Activated CD4-positive, alpha-beta memory T cell treated with anti-CD3 and anti-CD28 coated beads for 36 hours (primary cell): ENCODE measurements at regions not wholly inside any gene's neighbourhood (a gene's known extent, or its start where the extent isn't known, plus 50 kb on each side); places are given as distances from the start of the nearest gene placed in this dataset.

Experiments
- CTCF ChIA-PET: fragments of 350-600 bp; sonication (Branson Sonifier 250); formaldehyde crosslinking; loops from one replicate; lab custom pipeline; 2021; ENCODE audit warnings: antibody characterized with exemption, inconsistent platforms; lab: Charles Lee
- POLR2A ChIA-PET: fragments of 350-600 bp; sonication (Branson Sonifier 250); formaldehyde crosslinking; loops from one replicate; lab custom pipeline; 2021; ENCODE audit warnings: antibody characterized with exemption; lab: Charles Lee
- DNase-seq: peaks from one replicate; pipeline ENCODE4 v3.0.0-alpha.2; 2020
- H3K27ac Mint-ChIP-seq: one replicate; pipeline ENCODE4 v1.8.0; 2021; ENCODE audit warnings: mixed read lengths
- H3K27me3 Mint-ChIP-seq: one replicate; pipeline ENCODE4 v1.8.0; 2021; ENCODE audit warnings: mixed read lengths
- H3K36me3 Mint-ChIP-seq: one replicate; pipeline ENCODE4 v1.8.0; 2021; ENCODE audit warnings: mixed read lengths
- H3K4me1 Mint-ChIP-seq: one replicate; pipeline ENCODE4 v1.8.0; 2021; ENCODE audit warnings: low read depth, mixed read lengths
- H3K4me3 Mint-ChIP-seq: one replicate; pipeline ENCODE4 v1.8.0; 2021; ENCODE audit warnings: mild to moderate bottlenecking, mixed read lengths
- H3K9me3 Mint-ChIP-seq: one replicate; pipeline ENCODE4 v1.8.0; 2021; ENCODE audit warnings: mixed read lengths
- intact Hi-C: fragments of 100-400 bp; cut with micrococcal nuclease; formaldehyde crosslinking; loops from one replicate; pipeline ENCODE4 v1.15.1; 2023

- Mint-ChIP-seq H3K27ac (no peak overlapping the region), H3K4me1 (no peaks in the 10 kb centered on the region), H3K4me3 (no peak overlapping the region), H3K9me3 (peaks cover 3% of the 10 kb centered on the region), H3K27me3 (no peaks in the 10 kb centered on the region), H3K36me3 (no peaks in the 10 kb centered on the region)
- ChIA-PET CTCF (no interaction called here), POLR2A (no interaction called here)
- intact Hi-C loops = no loop called here
- DNase-seq = no peak
Observed at GRCh38 chr9:85244856-85245255, 496.9 kb downstream of the AGTPBP1 start.

DNA sequence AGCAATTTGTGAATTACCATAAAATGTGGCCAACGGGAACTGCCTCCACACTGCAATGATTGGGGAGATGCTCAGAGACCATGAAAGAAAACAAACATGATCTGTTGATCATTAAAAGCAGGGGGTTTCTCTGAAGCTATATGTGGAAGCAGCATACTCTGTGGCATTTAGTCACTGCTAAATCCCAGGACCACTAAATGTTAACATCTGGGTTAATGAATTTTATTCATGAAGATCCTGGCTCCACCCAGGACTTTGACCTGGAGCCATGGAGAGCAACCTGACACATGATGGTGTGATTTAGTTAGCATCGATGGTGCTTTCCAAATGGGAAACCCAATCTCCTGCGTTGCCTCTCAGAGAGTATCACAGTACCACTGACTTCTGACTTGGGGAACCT, 497.8 kb downstream of the AGTPBP1 start:
- no peaks in the 10 kb centered on the region for H3K36me3 Mint-ChIP-seq
- peaks cover 7% of the 10 kb centered on the region for H3K9me3 Mint-ChIP-seq
- no peaks in the 10 kb centered on the region for H3K4me1 Mint-ChIP-seq
- intact Hi-C loops = no loop called here
- H3K27me3 Mint-ChIP-seq = no peaks in the 10 kb centered on the region
- no peak overlapping the region for H3K27ac Mint-ChIP-seq
- ChIA-PET CTCF (no interaction called here), POLR2A (no interaction called here)
- H3K4me3 Mint-ChIP-seq = no peak overlapping the region
- DNase-seq = no peak

DNA sequence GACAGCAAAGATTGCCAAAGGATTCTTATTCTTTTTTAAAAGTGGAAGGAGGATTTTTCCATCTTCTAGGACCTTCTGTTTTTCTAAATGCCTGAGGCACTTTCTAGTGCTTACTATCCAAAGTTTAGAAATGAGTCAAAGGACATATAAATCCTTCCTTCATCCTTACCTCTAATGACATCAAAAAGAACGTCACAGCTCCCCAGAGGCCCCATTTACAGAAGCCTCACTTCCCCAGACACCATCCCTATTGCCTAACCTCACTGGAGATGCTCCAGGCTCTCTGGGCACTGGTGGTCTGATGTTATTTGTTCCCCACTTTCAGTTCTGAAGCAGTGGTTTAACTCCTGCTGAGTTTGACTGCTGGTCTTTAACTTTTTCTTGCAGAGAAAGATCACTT, 504.3 kb downstream of the AGTPBP1 start:
- Mint-ChIP-seq H3K4me3 (no peak overlapping the region), H3K4me1 (no peaks in the 10 kb centered on the region), H3K27ac (no peak overlapping the region), H3K36me3 (no peaks in the 10 kb centered on the region), H3K27me3 (no peaks in the 10 kb centered on the region), H3K9me3 (peaks cover 7% of the 10 kb centered on the region)
- POLR2A ChIA-PET = no interaction called here
- no peak for DNase-seq
- CTCF ChIA-PET = no interaction called here
- intact Hi-C loops = no loop called here

GRCh38 chr9:85230081-85230480, 511.7 kb downstream of the AGTPBP1 start:
- intact Hi-C loops = no loop called here
- DNase-seq = no peak
- no peaks in the 10 kb centered on the region for H3K27me3 Mint-ChIP-seq

DNA sequence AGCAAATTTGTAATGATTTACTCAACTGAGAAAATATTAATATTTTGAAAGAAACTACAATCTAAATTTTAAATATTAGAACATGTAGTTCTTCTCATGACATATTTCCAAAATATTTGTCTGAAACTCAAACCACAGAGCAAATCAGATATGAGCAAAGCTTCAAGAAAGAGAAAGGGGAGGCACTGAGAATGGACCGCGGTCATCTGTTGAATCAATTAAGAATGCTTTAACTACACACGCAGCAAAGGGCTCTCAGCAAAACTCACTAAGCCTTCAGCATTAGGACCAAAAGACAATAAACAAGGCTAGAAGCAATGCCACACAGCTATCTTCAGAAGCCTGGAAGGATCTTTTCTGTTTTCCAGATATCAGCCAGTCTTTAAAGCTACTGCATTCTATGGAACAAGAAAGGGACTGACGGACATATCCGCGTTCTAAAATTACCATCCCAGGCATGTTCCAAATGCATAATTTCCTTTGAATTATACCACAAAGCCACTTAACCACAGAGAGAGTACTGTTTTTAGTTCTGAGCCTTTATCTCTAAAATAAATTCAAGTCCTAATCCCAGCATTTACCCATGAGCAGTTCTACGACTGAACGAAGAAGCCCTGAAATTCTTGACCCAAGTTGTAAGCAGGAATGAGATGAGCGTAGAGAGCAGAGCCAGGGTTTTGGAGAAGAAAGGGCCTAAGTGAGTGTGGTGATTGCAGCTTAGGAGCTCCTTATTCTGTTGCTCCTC, 513.5 kb downstream of the AGTPBP1 start:
- Mint-ChIP-seq H3K27me3 (no peaks in the 10 kb centered on the region), H3K9me3 (no peaks in the 10 kb centered on the region), H3K4me1 (no peaks in the 10 kb centered on the region), H3K36me3 (no peaks in the 10 kb centered on the region), H3K27ac (no peak overlapping the region), H3K4me3 (no peak overlapping the region)
- ChIA-PET CTCF (no interaction called here), POLR2A (no interaction called here)
- DNase-seq = no peak
- intact Hi-C loops = no loop called here

More at GRCh38 chr9:85230081-85230480, 511.7 kb downstream of the AGTPBP1 start:
- Mint-ChIP-seq H3K9me3 (no peaks in the 10 kb centered on the region), H3K4me3 (no peak overlapping the region), H3K27ac (no peak overlapping the region), H3K36me3 (no peaks in the 10 kb centered on the region), H3K4me1 (no peaks in the 10 kb centered on the region)
- ChIA-PET CTCF (no interaction called here), POLR2A (no interaction called here)

DNA sequence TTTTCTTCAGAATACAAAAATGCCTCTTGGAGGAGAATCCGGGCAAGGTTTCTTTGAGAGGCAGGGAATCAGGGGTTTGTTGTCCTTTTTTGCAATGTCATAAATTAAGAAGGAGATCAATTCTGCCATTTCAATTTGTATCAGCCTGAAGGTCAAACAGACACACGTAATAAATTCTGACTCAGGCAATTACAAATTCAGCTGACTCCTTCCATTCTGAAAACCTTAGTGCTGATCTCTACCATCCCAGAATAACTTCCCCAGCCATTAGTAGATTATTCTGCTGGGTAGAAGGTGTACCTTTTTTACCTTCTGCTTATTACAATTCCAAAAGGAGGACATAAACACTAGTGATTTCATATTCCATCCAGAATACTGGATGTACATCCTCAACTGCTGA, 516.6 kb downstream of the AGTPBP1 start:
- H3K9me3 Mint-ChIP-seq = no peaks in the 10 kb centered on the region
- H3K36me3 Mint-ChIP-seq = no peaks in the 10 kb centered on the region
- intact Hi-C loops = no loop called here
- POLR2A ChIA-PET = no interaction called here
- no peak for DNase-seq
- CTCF ChIA-PET = interaction anchor here (0.6 to 0.7 kb wide), 2 partner anchors 102 to 173 kb away, joined by 3 to 4 read pairs; no protein-coding TSS in a partner anchor
- H3K27ac Mint-ChIP-seq = no peak overlapping the region
- H3K4me3 Mint-ChIP-seq = no peak overlapping the region
- no peaks in the 10 kb centered on the region for H3K27me3 Mint-ChIP-seq
- H3K4me1 Mint-ChIP-seq = no peaks in the 10 kb centered on the region

- Mint-ChIP-seq H3K36me3 (no peaks in the 10 kb centered on the region), H3K4me1 (no peaks in the 10 kb centered on the region), H3K27me3 (no peaks in the 10 kb centered on the region), H3K27ac (no peak overlapping the region), H3K9me3 (no peaks in the 10 kb centered on the region), H3K4me3 (no peak overlapping the region)
- intact Hi-C loops = no loop called here
- POLR2A ChIA-PET = no interaction called here
- CTCF ChIA-PET = interaction anchor here (0.6 kb wide), 1 partner anchor 102 kb away, joined by 4 read pairs; no protein-coding TSS in a partner anchor
- DNase-seq = no peak
Observed at GRCh38 chr9:85224729-85225128, 517.0 kb downstream of the AGTPBP1 start.

- DNase-seq = no peak
- intact Hi-C loops = no loop called here
- Mint-ChIP-seq H3K27ac (no peak overlapping the region), H3K9me3 (no peaks in the 10 kb centered on the region), H3K27me3 (no peaks in the 10 kb centered on the region), H3K36me3 (no peaks in the 10 kb centered on the region), H3K4me3 (no peak overlapping the region), H3K4me1 (no peaks in the 10 kb centered on the region)
- ChIA-PET CTCF (no interaction called here), POLR2A (no interaction called here)
Observed at GRCh38 chr9:85224301-85224700, 517.5 kb downstream of the AGTPBP1 start.

GRCh38 chr9:85223506-85224125, 518.1 kb downstream of the AGTPBP1 start:
- ChIA-PET POLR2A (no interaction called here), CTCF (no interaction called here)
- no peaks in the 10 kb centered on the region for H3K27me3 Mint-ChIP-seq
- no peaks in the 10 kb centered on the region for H3K9me3 Mint-ChIP-seq
- no peaks in the 10 kb centered on the region for H3K4me1 Mint-ChIP-seq
- H3K36me3 Mint-ChIP-seq = no peaks in the 10 kb centered on the region
- DNase-seq = no peak
- H3K4me3 Mint-ChIP-seq = no peak overlapping the region
- no peak overlapping the region for H3K27ac Mint-ChIP-seq
- intact Hi-C loops = no loop called here

DNA sequence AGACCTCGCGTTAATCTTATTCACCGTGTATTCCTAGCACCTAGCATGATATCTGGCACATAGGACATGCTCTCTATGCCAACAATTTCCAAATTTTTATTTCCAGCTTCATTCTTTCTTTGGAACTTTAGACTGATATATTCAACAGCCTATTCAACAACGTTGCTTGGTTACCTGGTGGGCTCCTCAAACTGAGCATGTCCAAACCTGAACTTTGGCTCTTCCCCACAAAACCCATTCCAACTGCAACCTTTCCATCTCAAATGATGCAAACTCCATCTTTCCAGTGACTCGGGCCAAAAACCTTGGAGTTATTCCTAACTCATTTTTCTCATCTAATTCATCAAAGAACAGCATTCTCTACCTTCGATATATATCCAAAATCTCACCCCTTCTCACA, 525.2 kb downstream of the AGTPBP1 start:
- no peak overlapping the region for H3K4me3 Mint-ChIP-seq
- intact Hi-C loops = no loop called here

DNA sequence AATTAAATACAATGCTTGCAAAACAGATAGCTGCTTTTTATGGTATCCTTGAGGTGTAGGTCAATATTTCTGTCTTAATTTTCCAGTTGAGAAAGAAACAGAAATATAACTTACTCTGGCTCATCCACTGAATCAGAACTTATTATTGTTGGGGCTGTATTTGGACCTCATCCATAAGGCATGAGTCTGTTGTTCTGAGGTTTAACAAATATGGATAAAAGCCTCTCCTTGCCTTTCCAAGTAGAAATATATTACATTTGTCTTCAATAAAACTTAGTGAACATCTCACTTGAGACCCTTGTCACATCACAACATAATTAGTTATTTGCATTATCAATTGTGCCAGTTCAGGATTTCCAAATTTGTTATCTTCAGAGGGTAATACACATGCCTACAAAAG, 525.8 kb downstream of the AGTPBP1 start:
- CTCF ChIA-PET = no interaction called here
- H3K36me3 Mint-ChIP-seq = no peaks in the 10 kb centered on the region
- H3K27me3 Mint-ChIP-seq = no peaks in the 10 kb centered on the region

More for the DNA sequence above, 525.2 kb downstream of the AGTPBP1 start:
- ChIA-PET CTCF (no interaction called here), POLR2A (no interaction called here)
- no peaks in the 10 kb centered on the region for H3K36me3 Mint-ChIP-seq
- DNase-seq = no peak
- H3K27ac Mint-ChIP-seq = no peak overlapping the region
- no peaks in the 10 kb centered on the region for H3K27me3 Mint-ChIP-seq
- no peaks in the 10 kb centered on the region for H3K4me1 Mint-ChIP-seq
- H3K9me3 Mint-ChIP-seq = no peaks in the 10 kb centered on the region

DNA sequence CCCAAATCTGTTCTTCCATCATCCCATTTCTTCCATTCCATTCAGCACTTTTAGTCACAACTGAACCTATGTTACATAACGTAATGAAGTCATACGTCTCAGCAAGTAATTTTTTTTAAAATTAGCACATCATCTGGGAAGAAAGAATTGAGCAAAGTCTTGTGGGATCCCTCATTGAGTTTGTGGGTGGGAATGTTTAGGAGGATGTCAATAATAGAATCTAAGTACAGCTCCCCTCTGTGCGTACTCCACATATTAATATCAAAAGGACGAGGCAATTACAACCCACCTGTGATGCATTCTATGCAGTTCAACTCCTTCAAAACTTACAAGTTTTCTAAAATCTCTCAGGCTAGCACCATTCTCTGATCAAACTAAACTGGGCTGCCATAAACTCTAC, 526.3 kb downstream of the AGTPBP1 start:
- H3K27ac Mint-ChIP-seq = no peak overlapping the region
- CTCF ChIA-PET = no interaction called here
- intact Hi-C loops = no loop called here
- no peaks in the 10 kb centered on the region for H3K27me3 Mint-ChIP-seq
- DNase-seq = no peak
- H3K36me3 Mint-ChIP-seq = no peaks in the 10 kb centered on the region
- H3K4me3 Mint-ChIP-seq = no peak overlapping the region
- no peaks in the 10 kb centered on the region for H3K9me3 Mint-ChIP-seq
- POLR2A ChIA-PET = no interaction called here
- H3K4me1 Mint-ChIP-seq = no peaks in the 10 kb centered on the region

More for the DNA sequence above, 525.8 kb downstream of the AGTPBP1 start:
- H3K9me3 Mint-ChIP-seq = no peaks in the 10 kb centered on the region
- no peak for DNase-seq
- H3K4me3 Mint-ChIP-seq = no peak overlapping the region
- no peak overlapping the region for H3K27ac Mint-ChIP-seq
- intact Hi-C loops = no loop called here
- no peaks in the 10 kb centered on the region for H3K4me1 Mint-ChIP-seq
- POLR2A ChIA-PET = no interaction called here
